GM21737 (cell line): ENCODE measurements at regions not wholly inside any gene's neighbourhood (a gene's known extent, or its start where the extent isn't known, plus 50 kb on each side); places are given as distances from the start of the nearest gene placed in this dataset.
"Not testable (repeated sequence)": the region's sequence is repeated elsewhere in the genome, so short reads cannot be mapped to it uniquely, and the experiment has no call there.

Experiments
- ATAC-seq: cut with Tn5 transposase; IDR thresholded peaks from one replicate; pipeline ENCODE4 v1.9.1; 2021; ENCODE audit warnings: mild to moderate bottlenecking, moderate library complexity; ENCODE audit not compliant: unreplicated experiment

GRCh38 chr11:110850846-110851245 lies 138.6 kb upstream of the ARHGAP20 start:
- no peak for ATAC-seq

DNA sequence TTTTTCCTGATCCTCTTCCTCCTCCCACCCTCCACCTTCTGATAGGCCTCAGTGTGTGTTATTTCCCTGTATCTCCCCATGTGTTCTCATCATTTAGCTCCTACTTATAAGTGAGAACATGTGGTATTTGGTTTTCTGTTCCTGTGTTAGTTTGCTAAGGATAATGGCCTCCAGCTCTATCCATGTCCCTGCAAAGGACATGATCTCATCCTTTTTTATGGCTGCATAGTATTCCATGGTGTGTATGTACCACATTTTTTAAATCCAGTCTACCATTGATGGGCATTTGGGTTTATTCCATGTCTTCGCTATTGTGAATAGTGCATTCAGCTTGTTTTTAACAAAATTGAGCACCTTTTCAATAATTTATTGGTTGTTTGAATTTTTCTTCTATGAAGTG lies 130.8 kb upstream of the ARHGAP20 start:
- not testable (repeated sequence) for ATAC-seq

DNA sequence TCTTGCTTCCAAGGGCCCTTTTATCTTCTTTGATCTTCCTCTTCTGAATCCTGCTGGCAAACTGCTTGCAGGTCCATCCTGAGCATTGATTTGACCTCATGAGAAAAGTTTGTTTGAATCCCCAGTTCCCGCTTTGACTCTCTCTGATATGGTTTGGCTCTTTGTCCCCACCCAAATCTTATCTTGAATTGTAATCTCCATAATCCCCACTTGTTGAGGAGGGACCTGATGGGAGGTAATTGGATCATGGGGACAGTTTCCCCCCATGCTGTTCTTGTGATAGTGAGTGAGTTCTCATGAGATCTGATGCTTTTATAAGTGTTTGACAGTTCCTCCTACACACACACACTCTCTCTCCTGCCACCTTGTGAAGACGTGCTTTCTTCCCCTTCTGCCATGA lies 126.6 kb upstream of the ARHGAP20 start:
- ATAC-seq = no peak

- no peak for ATAC-seq
These were observed 125.4 kb upstream of the ARHGAP20 start for GRCh38 chr11:110837603-110838002.

DNA sequence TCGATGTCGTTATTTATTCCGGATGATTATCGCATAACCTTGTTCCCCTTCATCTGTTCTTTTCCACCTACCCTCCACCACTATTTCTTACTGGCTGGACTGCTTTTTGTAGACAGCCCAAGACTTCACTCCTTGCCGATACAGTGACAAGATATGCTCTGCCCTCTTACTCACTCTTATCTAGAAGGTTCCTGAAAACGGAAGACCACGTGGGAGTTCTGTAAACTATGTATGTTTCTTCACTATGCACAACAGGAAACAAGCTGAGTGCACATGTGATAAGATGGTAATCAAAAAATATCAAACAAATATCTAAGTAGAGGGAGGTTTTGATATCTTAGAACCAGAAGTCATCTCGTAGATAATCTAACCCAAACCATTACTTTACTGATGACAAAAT lies 122.9 kb upstream of the ARHGAP20 start:
- ATAC-seq = no peak

DNA sequence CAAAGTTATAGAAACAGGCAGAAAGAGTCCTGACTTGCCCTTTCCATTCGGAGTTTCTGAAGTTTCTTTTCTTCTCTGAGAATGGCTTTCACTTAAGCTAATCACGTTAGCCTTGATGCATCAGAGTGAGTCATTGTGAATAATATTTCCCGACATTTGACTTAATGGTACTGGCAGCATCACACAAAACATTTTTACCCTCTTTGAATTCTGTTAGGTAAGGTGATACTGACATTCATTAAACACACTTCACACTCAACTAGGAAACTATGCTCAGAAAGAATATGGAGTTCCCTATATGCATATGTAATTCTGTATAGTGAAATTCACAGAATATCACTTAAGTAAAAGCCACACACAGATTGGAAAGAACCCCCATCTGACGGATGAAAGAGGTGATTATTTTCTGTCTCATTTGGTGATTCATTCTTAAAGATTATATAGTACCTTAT lies 120.8 kb upstream of the ARHGAP20 start:
- ATAC-seq = no peak

- ATAC-seq = no peak
These were observed 120.3 kb upstream of the ARHGAP20 start for GRCh38 chr11:110832539-110832938.

DNA sequence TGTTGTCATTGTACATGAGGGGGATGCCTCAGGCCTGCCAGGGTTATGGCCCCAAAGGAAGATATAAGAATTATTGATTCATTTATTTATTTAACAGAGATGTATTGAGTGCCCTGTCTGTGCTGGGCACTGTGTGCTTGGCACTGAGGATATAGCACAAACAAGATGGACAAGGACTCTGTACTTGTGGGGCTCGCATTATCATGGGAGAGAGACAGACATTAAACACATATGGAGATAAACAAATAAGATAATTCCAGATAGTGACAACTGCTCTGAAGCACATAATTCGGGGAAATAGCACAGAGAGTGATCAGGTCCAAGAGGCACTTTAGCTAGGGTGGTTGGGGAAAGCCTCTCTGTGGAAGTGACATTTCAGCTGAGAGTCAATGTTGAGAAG lies 119.8 kb upstream of the ARHGAP20 start:
- ATAC-seq = no peak

DNA sequence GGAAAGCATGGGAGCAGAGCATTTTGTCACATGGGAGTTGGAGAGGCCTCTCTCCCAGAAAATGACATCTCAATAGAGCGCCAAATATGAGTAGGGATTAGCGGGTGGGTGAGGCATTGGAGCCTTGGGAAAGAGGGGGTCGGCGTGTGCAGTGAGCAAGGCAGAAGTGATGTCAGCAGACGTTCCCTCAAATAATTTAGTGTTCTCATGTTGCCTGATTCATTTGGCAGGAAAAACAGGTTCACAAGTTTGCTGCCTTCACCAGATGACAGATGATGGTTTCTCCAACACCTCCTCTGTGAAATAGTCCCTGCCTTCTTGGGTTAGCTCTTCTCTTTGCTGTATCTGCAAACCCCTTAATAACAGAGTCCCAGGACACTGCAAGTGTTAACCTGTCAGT lies 118.5 kb upstream of the ARHGAP20 start:
- no peak for ATAC-seq

- ATAC-seq = no peak
These were observed 118.1 kb upstream of the ARHGAP20 start for GRCh38 chr11:110830344-110830743.

DNA sequence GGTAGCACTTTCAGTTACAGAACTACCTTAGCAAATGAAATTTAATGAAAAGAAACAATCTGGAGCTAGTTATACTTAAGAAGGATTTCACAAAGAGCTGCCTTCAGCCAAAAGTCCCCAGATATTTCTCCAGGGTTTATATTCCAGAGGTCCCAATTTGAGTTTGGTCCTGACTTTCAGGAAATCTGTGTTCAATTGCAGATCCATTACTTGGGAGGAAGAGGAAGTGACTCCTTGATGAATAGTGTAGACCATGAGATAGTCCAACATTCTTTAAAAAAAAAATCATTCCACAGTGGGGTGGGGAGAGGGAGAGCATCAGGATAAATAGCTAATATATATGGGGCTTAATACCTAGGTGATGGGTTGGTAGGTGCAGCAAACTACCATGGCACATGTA lies 117.6 kb upstream of the ARHGAP20 start:
- ATAC-seq = no peak

GRCh38 chr11:110828086-110828485 lies 115.8 kb upstream of the ARHGAP20 start:
- ATAC-seq = no peak

DNA sequence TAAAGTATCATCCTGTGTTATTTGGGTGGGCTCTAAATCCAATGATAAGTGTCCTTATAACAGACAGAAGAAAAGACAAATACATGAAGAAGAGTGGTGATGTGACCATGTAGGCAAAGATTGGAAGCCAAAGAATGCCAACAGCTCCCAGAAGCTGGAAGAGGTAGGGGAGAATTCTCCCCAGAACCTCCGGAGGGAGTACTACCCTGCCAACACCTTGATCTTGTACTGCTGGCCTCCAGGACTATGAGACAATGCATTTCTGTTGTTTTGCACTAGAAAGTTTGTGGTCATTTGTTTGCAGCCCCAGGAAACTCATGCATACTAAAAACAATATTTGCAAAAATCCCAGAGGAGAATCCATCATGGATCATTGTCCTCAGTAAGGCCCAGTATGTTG lies 115.0 kb upstream of the ARHGAP20 start:
- no peak for ATAC-seq

GRCh38 chr11:110824912-110825620 lies 112.8 kb upstream of the ARHGAP20 start:
- ATAC-seq = no peak

- no peak for ATAC-seq
These were observed 105.9 kb upstream of the ARHGAP20 start for GRCh38 chr11:110818032-110818687.

DNA sequence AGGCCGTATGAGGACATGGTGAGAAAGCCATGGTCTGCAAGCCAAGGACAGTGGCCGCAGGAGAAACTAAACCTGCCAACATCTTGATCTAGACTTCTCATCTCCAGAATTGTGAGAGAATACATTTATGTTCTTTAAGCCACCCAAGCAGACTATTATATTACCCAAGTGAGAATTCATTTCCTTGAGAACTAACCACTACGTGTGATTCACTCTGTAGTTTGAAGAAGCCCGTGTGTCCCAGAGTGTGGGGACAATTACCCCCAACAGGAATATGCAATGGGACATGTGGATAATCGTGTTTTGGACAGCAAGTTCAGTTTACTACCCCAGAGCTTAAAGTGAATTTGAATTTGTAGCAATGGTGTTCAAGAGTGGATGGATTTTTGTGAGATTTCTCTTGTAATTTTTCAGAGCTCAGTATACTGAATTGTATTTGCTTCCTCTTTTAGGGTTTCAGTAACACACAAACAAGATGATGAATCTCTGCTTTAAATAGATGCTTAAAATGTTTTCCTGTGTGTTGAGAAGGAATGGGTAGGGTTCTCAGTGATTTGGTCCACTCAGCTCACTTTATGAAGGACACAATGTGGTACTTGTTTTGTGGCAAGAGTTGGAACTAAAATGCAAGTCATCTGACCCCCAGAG lies 100.0 kb upstream of the ARHGAP20 start:
- no peak for ATAC-seq

DNA sequence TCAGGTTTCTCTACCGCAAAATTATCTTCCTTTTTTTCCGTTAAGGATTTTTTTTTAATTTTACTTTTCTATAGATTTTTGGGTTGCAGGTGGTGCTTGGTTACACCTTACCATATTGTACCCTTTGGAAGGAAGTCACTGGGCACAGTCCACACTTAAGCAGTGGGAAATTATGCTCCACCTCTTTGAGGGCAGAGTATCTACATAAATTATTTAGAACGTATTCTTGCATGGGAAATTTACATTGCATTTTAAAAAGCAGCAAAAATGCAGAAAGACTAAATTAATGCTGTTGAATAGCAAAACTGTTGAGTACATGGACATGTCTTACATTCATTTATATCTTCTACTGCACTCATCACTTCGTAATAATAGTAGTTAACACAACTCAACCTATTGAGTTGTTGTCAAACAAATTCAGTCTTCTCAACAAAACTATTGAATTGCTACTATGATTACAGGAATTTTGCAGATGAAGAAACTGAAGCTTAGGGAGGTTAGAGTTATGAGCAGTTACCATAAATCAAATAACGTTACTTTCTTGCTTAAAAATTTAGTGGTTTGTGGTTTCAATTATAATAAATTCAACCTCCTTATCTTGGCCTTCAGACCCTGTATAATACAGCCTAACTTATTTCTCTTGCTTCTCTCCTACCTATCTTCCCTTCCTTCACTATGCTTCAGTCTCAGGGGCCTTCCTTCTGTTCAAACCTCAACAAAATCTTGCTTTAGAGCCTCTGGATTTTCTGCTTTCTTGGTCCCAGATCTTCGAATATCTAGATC lies 97.4 kb upstream of the ARHGAP20 start:
- no peak for ATAC-seq

DNA sequence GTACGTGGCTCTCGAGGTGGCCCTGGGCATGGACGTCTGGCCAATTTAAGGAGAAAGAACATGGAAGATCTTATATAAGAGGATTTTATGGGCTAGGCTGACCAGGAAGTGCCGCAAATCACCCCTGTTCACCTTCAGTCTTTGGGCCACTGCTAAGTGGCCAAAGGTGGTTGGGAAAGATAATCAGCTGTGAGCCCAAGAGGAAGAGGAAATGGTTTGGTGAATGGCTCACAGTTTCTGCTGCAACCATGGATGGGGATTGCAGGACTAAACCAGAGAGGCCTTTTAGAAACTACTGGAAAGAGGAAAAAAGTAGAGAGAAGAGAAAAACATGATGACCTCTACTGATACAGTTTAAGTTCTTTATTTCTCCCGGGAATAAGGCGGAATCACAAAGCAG lies 96.0 kb upstream of the ARHGAP20 start:
- no peak for ATAC-seq

DNA sequence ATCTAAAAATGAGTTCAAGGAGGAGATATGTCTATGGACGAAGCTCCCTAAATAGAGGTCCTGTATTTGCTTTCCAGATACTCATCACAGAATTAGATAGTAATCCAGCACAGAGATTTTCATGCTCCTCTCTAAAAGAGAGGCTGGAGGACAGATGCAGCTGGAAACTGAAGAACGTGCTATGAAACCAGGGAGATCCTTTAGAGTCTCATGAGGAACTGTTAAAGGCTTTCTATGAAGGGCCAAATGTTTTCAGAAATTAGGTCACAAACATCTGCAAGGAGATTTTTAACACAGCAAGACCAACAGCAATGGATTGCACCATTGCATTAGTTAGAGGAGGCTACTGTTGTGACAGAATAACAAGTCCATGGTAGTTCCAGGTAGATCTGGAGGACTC lies 95.6 kb upstream of the ARHGAP20 start:
- ATAC-seq = no peak

DNA sequence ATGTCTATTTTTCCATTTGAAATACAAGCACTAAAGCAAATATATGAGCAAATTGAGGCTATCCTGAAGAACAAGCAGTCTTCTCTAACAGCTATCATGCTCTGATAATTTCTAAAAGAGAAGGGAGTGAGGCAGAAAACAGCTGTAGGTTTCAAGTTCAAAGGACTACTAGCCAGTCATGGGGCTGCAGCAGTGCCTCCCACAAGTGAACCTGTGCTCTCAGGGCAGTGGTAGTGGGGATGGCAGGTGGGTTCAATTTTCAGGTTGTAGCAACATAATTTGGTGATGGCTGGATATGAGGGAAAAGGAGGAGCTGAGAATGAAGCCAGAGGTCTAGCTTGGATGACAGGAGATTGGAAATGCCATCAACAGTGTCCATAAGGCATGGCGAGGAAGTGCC lies 93.5 kb upstream of the ARHGAP20 start:
- no peak for ATAC-seq

GRCh38 chr11:110802162-110802561 lies 89.9 kb upstream of the ARHGAP20 start:
- ATAC-seq = no peak
